NAMALWA (cell line): ENCODE measurements at regions not wholly inside any gene's neighbourhood (a gene's known extent, or its start where the extent isn't known, plus 50 kb on each side); places are given as distances from the start of the nearest gene placed in this dataset.
"Not testable (repeated sequence)": the region's sequence is repeated elsewhere in the genome, so short reads cannot be mapped to it uniquely, and the experiment has no call there.

Source experiments
- DNase-seq: peaks from one replicate; pipeline ENCODE4 v3.0.0-alpha.2; 2015; ENCODE audit warnings: low spot score

DNA sequence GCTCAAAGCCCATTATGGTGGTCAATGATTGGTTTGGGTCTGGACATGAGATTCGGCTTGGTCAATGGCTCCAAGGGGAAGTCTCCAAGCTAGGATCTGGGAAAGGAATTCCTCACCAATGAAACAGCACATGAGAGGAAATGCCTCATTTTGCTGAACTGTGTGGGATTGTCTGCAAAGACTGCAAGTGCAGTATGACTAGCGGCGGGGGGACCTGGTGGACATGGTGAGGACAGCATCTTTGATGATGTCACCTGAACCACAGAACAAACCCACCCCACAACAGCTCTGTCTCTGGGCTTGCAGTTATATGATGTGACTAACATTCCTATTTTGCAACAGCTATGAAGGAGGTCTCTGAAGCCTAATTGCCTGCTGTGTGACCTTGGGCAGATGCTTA, 50.6 kb upstream of the NKD1 start:
- no peak for DNase-seq

DNA sequence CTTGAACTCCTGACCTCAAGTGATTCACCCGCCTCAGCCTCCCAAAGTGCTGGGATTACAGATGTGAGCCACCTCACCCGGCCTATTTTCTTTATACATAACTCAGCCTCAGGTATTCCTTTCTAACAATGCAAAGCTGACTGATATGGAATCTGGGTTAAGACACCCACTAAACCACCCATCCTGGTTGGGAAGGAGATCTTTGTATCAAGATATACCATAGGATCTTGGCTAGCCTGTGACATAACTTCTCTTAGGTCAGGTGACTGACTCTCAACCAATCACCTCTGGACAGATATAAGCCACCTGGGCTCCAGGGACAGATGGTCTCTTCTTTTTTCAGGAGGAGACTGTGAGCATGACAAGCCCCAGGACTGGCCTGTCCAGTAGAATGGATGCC, 51.2 kb upstream of the NKD1 start:
- no peak for DNase-seq

DNA sequence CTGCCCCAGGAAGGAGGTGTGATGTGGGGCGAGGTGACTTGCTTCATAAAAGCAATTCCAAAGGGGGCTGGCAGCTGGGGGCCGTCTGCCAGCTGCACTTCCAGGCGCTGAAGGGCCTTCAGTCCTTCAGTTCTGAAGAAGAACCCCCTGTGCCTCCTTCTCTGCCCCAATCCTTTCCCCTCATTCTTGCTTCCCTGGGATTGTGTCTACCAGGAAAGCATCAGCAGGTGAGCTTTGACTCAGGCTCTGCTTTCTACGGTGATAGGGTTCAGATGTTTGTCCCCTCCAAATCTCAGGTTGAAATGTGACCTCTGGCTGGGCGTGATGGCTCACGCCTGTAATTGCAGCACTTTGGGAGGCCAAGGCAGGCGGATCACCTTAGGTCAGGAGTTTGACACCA, 52.5 kb upstream of the NKD1 start:
- no peak for DNase-seq

DNA sequence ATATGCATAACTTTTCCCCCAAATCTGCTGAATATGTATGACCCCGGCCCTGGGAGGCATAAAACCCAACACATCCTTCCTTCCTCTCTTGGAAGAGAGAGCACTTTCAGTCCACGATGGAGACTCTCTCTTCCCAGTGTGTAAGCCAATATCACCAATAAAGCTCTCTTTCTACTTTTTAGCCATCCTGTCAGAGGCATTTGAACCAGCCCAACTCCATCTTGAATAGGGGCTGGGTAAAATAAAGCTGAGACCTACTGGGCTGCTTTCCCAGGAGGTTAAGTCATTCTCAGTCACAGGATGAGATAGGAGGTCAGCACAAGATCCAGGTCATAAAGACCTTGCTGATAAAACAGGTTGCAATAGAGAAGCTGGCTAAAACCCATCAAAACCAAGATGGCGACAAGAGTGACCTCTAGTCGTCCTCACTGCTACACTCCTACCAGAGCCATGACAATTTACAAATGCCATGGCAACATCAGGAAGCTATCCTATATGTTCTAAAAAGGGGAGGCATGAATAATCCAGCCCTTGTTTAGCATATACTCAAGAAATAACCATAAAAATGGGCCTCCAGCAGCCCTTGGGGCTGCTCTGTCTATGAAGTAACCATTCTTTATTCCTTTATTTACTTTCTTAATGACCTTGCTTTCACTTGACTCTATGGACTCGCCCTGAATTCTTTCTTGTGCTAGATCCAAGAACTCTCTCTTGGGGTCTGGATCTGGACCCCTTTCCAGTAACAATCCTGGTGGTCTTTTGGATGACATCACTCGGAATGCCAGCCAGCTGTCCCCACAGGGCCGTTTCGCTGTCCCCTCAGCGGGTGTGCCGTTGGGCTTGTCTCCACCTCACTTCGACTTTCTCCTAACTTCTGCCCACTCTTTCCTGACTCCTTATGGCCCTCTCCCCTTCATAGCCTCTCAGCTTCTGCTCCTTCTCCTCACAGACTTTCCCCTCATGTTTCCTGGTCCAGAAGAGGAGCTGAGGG, 53.4 kb upstream of the NKD1 start:
- no peak for DNase-seq

DNA sequence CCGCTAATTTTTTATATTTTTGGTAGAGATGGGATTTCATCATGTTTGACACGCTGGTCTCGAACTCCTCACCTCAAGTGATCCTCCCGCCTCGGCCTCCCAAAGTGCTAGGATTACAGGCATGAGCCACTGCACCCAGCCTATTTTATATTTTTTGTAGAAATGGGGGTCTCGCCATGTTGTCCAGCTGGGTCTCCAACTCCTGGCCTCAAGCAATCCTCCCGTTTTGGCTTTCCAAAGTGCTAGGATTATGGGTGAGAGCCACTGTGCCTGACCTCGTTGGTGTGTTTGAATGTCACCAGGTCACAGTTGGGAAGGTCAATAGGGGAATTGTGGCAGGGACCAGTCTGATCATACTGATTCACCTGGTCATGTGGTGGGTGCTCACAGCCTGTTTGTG, 56.7 kb upstream of the NKD1 start:
- DNase-seq = no peak

DNA sequence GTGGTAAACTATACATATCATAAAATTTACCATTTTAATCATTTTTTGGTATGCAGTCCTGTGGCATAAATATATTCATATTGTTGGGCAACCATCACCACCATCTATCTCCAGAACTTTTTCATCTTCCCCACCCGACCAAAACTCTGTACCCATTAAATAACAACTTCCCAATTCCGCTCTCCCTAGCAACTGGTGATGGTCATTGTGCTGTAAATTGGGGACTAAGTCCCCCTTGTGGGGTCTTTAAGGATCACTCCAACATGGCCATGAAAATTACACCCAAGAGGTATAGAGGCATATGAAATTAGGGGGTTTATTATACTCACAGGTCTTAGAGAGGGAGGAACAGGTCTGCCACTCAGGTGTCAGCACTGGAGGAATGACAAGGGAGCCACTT, 57.4 kb upstream of the NKD1 start:
- no peak for DNase-seq

DNA sequence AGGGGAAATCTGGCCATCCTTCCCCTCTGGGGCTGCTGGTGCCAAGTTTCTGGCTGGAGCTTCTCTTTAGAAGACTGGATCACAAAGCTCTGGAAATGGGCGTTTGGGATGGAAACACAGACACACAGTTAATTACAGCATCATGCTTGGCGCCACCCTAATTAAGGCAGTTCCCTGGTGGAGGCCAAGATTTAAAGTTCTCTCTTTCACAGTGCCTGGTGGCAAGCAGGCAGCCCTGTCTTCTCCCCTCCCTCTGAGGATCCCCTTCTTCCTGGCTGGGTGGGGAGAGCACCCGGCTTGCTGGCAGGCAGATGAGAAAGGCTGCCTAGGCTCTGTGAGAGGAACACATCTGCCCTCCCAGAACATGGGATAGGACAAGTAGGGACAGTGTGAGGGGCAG, 59.0 kb upstream of the NKD1 start:
- DNase-seq = no peak

DNA sequence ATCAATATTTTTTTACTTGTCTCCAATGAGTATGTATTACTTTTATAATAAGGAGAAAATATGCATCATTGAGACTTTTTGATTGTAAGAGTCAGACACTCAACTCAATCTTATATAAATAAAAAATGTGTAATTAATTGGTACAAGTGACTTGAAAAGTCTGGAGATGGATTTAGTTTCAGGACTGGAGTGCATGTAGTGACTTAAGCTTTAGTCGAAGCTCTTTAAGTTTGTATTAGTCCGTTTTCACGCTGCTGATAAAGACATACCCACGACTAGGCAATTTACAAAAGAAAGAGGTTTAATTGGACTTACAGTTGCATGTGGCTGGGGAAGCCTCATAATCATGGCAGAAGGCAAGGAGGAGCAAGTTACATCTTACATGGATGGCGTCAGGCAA, 60.7 kb upstream of the NKD1 start:
- no peak for DNase-seq

DNA sequence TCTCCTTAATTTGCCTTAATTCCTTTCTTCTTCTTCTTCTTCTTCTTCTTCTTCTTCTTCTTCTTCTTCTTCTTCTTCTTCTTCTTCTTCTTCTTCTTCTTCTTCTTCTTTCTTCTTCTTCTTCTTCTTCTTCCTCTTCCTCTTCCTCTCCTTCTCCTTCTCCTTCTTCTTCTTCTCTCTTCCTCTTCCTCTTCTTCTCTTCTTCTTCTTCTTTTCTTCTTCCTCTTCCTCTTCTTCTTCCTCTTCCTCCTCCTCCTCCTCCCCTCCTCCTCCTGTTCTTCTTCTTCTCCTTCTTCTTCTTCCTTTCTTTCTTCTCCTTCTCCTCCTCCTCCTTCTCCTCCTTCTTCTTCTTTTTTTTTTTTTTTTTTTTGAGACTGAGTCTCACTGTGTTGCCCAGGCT, 62.0 kb upstream of the NKD1 start:
- not testable (repeated sequence) for DNase-seq

DNA sequence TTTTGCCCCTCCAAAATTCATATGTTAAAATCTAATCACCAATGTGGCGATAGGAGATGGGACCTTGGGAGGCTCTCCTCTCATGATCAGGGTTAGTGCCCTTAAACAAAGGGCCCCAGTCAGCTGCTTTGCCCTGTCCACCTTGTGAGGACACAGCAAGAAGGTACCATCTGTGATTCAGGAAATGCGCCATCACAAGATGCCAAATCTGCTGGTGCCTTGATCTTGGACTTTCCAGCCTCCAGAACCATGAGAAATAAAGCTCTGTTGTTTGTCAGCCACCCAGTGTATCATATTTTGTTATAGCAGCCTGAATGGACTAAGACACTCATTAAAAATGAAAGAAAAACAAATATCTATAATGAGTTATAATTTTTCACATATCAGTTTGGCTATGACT, 63.0 kb upstream of the NKD1 start:
- no peak for DNase-seq

DNA sequence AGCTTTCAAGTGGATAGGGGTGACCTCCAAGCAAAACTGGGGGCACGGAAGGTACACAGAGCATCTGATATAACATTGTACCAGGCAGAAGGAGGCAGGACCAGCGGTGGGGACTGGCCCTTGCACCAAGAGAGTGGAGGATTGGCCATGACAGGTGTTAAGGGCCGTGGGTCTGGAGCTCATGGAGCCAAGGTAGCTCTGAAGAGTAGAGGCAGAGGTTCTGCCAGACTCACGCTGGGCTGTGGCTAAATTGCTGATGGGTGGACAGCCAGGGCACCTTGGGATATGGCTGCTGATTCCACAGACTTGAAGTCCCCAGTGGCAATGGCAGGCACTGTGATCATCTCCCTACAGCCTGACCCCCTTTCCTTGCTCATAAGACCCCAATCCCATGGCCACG, 65.9 kb upstream of the NKD1 start:
- DNase-seq = no peak

DNA sequence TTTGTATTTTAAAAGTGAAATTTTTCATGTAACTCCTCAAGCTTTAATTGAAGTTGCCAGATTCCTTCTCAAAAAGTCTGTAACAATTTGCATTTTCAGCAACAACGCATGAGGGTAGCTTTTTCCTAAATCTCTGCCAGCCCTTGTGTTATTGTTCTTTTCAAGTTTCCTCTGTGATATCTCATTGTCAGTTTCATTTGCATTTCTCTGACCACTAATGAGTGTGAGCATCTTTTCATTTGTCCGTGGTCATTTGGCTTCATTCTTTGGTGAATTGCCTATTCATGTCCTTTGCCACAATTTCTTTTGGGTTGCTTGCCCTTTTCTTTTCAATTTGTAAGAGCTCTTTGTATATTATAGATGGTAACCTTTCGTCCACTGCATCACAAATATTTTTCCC, 68.0 kb upstream of the NKD1 start:
- DNase-seq = no peak

DNA sequence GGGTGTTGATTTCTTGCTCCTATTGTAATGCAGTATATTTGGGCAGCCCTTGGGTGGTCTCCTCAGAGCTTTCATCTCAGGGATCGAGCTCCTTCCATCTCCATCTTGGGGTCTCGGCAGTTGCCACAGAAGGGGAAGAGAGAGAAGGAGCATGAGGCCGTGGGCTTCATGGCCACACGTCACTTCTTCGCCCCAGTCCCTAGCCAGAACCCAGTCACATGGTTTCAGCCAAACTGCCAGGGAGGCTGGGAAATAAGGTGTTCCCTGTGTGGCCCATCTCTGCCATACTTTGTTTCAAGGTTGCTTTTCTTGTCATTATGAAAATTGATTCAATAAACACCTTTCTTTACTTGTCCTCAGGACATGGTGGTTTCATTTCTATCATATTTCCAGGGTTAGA, 68.4 kb upstream of the NKD1 start:
- no peak for DNase-seq

DNA sequence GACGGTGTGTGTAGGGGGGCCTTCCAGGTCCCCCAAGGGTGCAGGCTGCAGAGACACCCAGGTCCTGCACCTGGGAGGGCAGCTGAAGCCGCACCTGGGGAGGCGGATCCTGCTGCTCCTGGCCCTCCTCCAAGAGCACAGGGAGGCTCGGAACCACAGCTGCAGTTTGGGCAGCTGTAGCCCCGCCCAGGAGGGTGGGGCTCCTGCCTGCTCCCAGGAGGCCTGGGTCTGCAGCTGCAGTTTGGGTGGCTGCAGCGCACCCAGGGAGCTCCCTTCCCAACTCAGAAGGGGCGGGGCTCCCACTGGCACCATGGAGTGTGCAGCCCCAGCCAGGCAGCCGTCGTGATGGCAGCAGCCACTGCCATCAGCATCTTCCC, 69.4 kb upstream of the NKD1 start:
- peak; percentile 35 for DNase-seq

DNA sequence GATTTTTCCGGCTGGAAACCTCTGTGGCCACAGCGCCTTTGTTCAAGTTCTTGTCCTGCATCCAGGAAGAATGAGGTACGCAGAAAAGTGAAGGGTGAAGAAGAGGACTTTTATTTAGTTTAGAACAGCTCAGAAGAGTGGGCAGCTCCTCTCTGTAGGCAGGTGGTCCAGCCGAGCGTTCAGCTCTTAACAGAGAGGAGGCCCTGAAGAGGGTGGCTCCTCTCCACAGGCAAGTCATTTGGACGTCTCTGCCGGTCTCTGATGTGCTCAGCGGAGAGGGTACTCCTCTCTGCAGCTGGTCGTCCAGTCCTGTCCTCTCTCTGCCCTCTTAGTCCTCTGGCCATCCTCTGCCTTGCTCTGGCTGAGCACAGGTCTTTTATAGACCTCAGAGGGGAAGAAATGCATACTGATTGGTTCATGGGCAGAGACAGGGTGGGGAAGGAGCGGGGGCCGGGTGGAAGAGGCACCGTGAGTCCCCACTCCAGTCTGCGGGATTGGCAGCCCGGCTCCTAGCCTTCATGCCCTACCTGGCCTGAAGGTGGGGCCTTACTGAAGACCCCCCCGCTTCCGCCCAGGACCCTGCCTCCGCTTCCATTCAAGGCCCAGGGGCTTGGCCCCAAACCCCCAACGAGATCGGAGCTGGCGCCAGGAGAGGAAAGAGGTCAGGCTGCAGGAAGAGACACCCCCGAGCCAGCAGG, 70.0 kb upstream of the NKD1 start:
- no peak for DNase-seq

DNA sequence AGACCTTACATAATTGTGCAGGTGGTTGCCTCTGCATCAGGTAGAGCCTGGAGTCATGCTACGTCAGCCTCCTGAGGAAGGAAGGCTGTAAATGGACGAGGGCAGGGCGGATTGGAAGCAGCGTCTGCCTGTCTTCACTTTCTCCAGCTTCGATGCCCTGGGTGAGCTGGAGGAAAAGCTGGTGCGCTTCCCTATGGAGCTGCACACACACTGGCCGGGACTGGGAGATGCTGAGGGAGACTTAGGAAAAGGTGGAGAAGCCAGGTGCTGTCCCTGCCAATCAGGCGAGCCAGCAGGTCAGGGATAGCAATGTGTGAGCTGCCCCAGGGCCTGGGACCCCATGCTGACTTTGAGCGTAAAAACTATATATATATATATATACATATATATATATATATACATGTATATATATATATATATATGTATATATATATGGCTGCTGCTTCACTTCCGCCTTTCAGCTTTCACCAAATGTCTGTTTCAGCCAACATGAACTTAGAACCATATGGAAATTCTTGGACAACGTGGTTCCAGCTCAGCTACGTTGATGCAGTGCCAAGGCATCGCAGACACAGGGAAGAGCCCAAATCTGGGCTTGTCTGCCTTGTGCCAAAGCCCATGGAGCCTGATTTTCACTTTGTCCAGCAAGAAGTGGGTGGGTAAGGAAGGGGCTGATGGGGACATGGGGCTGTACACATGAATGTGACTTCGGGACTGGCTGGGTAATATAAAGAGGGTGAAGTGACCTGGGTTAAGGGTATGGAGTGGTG, 71.5 kb upstream of the NKD1 start:
- no peak for DNase-seq

DNA sequence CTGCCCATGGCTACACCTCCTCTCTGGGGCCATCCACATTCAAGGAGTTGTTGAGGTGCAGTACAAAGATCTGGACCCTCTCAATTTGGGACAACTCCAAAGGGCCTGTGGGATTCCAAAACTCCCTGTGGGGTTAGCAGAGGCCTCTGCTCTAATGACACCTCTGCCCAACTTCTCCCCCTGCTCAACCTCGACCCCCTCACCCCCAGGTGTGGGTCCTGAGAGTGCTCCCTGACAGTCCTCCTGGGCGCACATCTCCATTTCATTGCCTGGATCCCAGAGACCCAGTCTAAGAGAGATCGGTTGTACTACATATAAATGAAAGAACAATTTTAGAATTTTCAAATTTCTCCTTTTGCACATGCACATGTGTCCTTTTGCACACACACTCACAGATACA, 73.0 kb upstream of the NKD1 start:
- DNase-seq = no peak

DNA sequence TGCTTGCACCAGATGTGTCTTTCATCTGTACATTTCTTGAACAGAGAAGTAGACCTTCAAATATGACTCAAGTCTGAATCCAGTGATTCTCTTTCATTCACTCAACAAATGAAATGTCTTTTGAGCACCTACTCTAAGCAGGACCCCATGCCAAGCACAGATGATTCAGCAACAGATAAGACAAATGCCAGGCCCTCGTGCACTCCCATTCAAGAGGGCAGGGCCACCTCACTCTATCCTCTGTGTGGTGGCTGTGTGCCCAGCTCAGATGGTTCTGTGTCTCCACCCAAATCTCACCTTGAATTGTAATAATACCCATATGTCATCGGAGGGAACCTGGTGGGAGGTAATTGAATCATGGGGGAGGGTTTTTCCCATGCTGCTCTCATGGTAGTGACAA, 74.1 kb upstream of the NKD1 start:
- DNase-seq = no peak

DNA sequence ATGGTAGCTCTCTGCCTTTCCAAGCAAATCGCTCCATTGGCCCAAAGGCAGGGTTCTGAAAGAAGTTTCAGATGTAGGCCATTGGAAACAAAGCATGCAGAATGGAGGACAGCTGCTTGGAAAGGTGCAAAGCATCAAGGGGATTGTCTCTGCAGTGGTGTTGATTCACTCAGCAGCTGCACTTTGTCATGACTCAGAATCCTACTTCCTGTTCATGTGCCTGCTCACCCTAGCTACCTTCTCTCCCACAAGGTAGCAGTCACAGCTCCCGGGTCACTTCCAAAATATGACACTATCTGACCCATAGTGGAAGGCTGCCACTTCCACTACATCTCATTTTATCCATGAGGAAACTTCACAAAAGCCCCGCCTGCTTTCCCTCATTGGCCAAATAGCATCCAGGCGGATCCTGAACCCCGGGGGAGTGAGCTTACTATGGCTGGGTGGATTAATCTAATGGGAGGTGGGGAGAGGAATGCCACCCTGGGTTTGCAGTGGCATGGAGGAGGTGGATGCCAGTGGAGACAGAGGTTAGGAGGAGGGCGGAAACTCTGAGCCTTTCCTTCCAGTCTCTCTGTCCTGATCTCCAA, 74.7 kb upstream of the NKD1 start:
- DNase-seq = no peak

DNA sequence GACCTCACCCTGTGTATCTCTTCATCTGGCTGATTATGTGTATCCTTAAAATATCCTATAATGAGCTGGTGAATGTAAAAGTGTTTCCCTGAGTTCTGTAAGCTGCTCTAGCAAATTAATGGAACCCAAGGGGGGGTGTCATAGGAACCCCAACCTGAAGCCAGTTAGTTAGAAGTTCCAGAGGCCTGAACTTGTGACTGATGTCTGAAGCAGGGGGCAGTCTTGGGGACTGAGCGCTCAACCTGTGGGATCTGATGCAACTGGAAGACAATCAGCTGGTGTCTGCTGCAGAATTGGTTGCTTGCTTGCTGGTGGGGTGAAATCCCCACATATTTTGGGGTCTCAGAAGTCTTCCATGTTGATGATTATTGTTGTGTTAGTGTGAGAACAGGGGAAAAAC, 75.7 kb upstream of the NKD1 start:
- no peak for DNase-seq

DNA sequence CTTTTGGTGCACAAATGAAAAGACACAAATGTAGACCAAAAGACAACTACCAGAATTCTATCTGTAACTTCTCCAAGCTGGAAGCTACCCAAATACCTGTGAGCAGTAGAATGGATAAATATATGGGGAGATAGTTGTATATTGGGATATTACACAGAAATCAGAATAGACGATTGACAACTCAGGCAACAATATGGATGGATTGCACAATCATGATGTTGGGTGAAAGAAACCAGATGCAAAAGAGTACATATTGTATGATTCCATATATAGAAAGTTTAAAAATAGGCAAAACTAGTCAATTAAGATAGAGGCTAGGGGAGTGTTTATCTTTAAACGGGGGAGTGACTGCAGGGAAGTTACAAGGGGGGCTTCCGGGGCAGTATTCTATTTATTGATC, 77.5 kb upstream of the NKD1 start:
- no peak for DNase-seq

DNA sequence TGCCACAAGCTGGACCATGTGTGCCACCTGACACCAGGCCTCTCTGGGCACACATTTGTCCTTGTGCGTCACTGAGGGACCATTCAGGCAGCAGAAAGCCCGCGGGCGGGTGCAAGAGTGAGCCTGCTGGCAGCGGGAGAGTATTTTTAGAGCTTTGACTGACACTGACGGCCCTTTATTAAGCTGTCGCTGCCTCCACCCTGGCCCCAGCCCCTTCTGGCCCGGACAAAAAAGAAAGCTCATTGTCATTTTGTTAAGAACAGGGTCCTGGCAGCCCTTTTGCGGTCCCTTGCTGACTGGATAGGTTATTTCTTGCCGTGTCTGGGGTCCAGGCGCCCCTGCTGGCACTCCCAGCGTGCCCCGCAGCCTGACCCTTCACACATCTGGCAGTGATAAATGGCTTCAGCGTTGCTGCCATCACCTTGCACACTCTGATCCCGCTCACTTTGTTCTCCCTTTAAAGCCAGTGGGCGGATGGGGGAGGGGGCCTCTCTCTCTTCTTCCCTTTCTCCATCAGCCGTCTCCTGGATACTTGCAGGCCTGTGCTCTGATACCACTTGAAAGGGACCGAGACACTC, 78.4 kb upstream of the NKD1 start:
- no peak for DNase-seq
